Stomach (tissue), 4 donors: ENCODE measurements at regions not wholly inside any gene's neighbourhood (a gene's known extent, or its start where the extent isn't known, plus 50 kb on each side); places are given as distances from the start of the nearest gene placed in this dataset.

Source experiments
- EP300 ChIP-seq: sonication (generic); formaldehyde crosslinking; IDR thresholded peaks from one replicate; pipeline ENCODE4 v1.6.1; 2017; ENCODE audit warnings: antibody characterized with exemption
- POLR2A ChIP-seq, 4 donors: fragments of 450-650 bp; IDR thresholded peaks; one replicate each; pipeline ENCODE4 v1.6.1; 2016; ENCODE audit warnings: antibody characterized with exemption in 4 of 4, control low read depth in 2 of 4, mild to moderate bottlenecking in 1 of 4, moderate library complexity in 1 of 4
- POLR2AphosphoS5 ChIP-seq, 3 donors: sonication (generic); formaldehyde crosslinking; IDR thresholded peaks; one replicate each; pipeline ENCODE4 v1.6.1; 2016; ENCODE audit warnings: antibody characterized with exemption in 3 of 3

- TF ChIP-seq POLR2A (IDR thresholded peaks at IDR 0.05) = no peak
- no peak for TF ChIP-seq EP300
- TF ChIP-seq POLR2AphosphoS5 (IDR thresholded peaks at IDR 0.05) = no peak
Observed at GRCh38 chr3:170750478-170750830, 119.5 kb downstream of the RPL22L1 start.
